ENCODE measurements at regions not wholly inside any gene's neighbourhood (a gene's known extent, or its start where the extent isn't known, plus 50 kb on each side); places are given as distances from the start of the nearest gene placed in this dataset.

DNA sequence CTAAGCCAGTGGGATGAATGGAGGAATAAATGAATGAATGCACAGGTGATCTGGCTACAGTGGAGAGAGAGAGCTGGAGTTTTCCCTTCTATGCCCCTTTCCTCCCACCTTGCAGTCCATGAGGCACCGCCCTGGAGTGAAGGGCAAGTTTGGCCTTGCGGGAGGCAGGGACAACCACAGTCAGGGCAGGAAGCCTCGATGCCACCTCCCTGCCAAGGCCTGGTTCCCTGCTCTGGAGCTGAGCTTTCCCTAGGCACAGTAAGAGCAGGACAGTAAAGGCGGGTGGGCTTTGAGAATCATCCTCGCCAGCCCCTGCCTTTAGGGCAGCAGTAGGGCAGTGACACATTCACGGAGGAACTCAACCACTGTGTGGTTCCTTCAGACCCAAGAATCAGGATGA is 72.6 kb downstream of the RBFOX3 start:
- Histone ChIP-seq H2AFZ (ENCODE audit: low read depth, low read length, severe bottlenecking) (no peak overlapping the region), H4K20me1 (ENCODE audit: low read depth, low read length) (no peaks in the 10 kb centered on the region), H3K9me3 (ENCODE audit: insufficient read depth, low read length) (no peaks in the 10 kb centered on the region), H3K27me3 (ENCODE audit: low read length) (no peaks in the 10 kb centered on the region), H3K36me3 (ENCODE audit: low read length) (no peaks in the 10 kb centered on the region), H3K27ac (ENCODE audit: low read depth, low read length) (no peak overlapping the region), H3K9me2 (replicated peaks; ENCODE audit: insufficient read depth, low read length) (no peaks in the 10 kb centered on the region), H3K79me2 (ENCODE audit: insufficient read depth, low read length) (no peaks in the 10 kb centered on the region), H3K9ac (ENCODE audit: low read length) (no peak overlapping the region), H3F3A (ENCODE audit: insufficient read depth) (no peaks in the 10 kb centered on the region), H3K4me2 (ENCODE audit: low read depth, low read length, poor library complexity, severe bottlenecking) (no peak overlapping the region), H3K4me3 (ENCODE audit: insufficient read depth, low read length, poor library complexity, severe bottlenecking) (no peak overlapping the region)
- TF ChIP-seq EZH2phosphoT487 (conservative IDR thresholded peaks at IDR 0.05; ENCODE audit: low read length), result no peak
- TF ChIP-seq, protein P1, sequence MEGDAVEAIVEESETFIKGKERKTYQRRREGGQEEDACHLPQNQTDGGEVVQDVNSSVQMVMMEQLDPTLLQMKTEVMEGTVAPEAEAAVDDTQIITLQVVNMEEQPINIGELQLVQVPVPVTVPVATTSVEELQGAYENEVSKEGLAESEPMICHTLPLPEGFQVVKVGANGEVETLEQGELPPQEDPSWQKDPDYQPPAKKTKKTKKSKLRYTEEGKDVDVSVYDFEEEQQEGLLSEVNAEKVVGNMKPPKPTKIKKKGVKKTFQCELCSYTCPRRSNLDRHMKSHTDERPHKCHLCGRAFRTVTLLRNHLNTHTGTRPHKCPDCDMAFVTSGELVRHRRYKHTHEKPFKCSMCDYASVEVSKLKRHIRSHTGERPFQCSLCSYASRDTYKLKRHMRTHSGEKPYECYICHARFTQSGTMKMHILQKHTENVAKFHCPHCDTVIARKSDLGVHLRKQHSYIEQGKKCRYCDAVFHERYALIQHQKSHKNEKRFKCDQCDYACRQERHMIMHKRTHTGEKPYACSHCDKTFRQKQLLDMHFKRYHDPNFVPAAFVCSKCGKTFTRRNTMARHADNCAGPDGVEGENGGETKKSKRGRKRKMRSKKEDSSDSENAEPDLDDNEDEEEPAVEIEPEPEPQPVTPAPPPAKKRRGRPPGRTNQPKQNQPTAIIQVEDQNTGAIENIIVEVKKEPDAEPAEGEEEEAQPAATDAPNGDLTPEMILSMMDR (IDR thresholded peaks at IDR 0.05; ENCODE audit: insufficient read depth, low read length, poor library complexity, severe bottlenecking), result no peak

DNA sequence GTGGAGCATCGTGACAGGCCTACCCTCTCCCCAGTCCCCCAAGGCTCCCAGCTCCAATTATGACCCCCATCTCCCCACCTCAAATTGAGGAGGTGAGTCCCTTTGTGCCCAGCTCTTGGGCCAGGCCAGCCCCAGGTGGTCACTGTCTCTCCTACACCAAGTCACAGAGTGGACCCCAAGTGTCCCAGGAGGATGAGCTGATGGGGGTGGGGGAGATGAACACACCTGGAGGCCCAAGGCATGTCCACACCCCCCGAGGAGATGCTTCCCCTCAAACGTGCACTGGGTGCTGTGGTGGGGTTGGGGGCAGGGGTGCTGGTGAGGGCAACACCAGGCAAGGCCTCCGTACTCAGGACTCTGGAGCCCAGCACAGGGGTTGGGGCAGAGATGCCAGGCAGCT is 73.2 kb downstream of the RBFOX3 start:
- Histone ChIP-seq H3K9me2 (replicated peaks; ENCODE audit: insufficient read depth, low read length) (no peaks in the 10 kb centered on the region), H3K27ac (ENCODE audit: low read depth, low read length) (no peak overlapping the region), H3K36me3 (ENCODE audit: low read length) (no peaks in the 10 kb centered on the region), H2AFZ (ENCODE audit: low read depth, low read length, severe bottlenecking) (no peak overlapping the region), H3K4me2 (ENCODE audit: low read depth, low read length, poor library complexity, severe bottlenecking) (no peak overlapping the region), H3K27me3 (ENCODE audit: low read length) (no peaks in the 10 kb centered on the region), H3K9me3 (ENCODE audit: insufficient read depth, low read length) (no peaks in the 10 kb centered on the region), H3F3A (ENCODE audit: insufficient read depth) (no peaks in the 10 kb centered on the region), H3K79me2 (ENCODE audit: insufficient read depth, low read length) (no peaks in the 10 kb centered on the region), H3K9ac (ENCODE audit: low read length) (no peak overlapping the region), H3K4me3 (ENCODE audit: insufficient read depth, low read length, poor library complexity, severe bottlenecking) (no peak overlapping the region), H4K20me1 (ENCODE audit: low read depth, low read length) (no peaks in the 10 kb centered on the region)
- TF ChIP-seq, protein P1 (IDR thresholded peaks at IDR 0.05; ENCODE audit: insufficient read depth, low read length, poor library complexity, severe bottlenecking), result no peak
- TF ChIP-seq EZH2phosphoT487 (conservative IDR thresholded peaks at IDR 0.05; ENCODE audit: low read length), result no peak

DNA sequence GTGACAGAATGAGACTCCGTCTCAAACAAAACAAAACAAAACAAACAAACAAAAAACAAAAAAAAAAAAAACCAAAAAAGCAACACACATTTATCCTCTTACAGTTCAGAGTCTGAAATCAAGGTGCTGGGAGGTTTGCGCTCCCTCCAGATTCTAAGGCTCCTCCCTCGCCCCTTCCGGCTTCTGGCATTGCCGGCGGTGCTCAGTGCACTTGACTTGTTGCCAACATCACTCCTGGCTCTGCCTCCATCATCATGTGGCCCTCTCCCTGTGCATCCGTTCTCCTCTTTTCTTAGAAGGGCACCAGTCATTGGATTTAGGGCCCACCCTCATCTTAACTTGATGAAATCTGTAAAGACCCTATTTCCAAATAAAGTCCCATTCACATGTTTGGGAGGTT is 73.8 kb downstream of the RBFOX3 start:
- no peak overlapping the region for H2AFZ ChIP-seq (ENCODE audit: low read depth, low read length, severe bottlenecking)
- H3K79me2 ChIP-seq (ENCODE audit: insufficient read depth, low read length), result no peaks in the 10 kb centered on the region
- no peaks in the 10 kb centered on the region for H3K27me3 ChIP-seq (ENCODE audit: low read length)
- H4K20me1 ChIP-seq (ENCODE audit: low read depth, low read length), result no peaks in the 10 kb centered on the region
- H3K9me3 ChIP-seq (ENCODE audit: insufficient read depth, low read length), result no peaks in the 10 kb centered on the region
- TF ChIP-seq, protein P1 (IDR thresholded peaks at IDR 0.05; ENCODE audit: insufficient read depth, low read length, poor library complexity, severe bottlenecking), result no peak
- TF ChIP-seq EZH2phosphoT487 (conservative IDR thresholded peaks at IDR 0.05; ENCODE audit: low read length), result no peak
- H3K27ac ChIP-seq (ENCODE audit: low read depth, low read length), result no peak overlapping the region
- H3K9me2 ChIP-seq (replicated peaks; ENCODE audit: insufficient read depth, low read length), result no peaks in the 10 kb centered on the region
- H3K4me3 ChIP-seq (ENCODE audit: insufficient read depth, low read length, poor library complexity, severe bottlenecking), result no peak overlapping the region
- no peak overlapping the region for H3K4me2 ChIP-seq (ENCODE audit: low read depth, low read length, poor library complexity, severe bottlenecking)
- H3F3A ChIP-seq (ENCODE audit: insufficient read depth), result no peaks in the 10 kb centered on the region
- H3K9ac ChIP-seq (ENCODE audit: low read length), result no peak overlapping the region
- H3K36me3 ChIP-seq (ENCODE audit: low read length), result no peaks in the 10 kb centered on the region

Measured in SU-DHL-6 (cell line).